ENCODE measurements at regions not wholly inside any gene's neighbourhood (a gene's known extent, or its start where the extent isn't known, plus 50 kb on each side); places are given as distances from the start of the nearest gene placed in this dataset.

Small RNA genes lying in the stretch of these regions (small RNA-seq; reads per million reads assigned to genes)
- 0 reads per million in 4 donors for gene AL391987.6

Measured in upper lobe of left lung (tissue), 4 donors.